ENCODE measurements at regions not wholly inside any gene's neighbourhood (a gene's known extent, or its start where the extent isn't known, plus 50 kb on each side); places are given as distances from the start of the nearest gene placed in this dataset.

- TF ChIP-seq EZH2 (IDR thresholded peaks at IDR 0.05; ENCODE audit: low read length, unreplicated experiment) (no peak), CTCF (conservative IDR thresholded peaks at IDR 0.05; ENCODE audit: low read depth, low read length) (no peak), EZH2phosphoT487 (IDR thresholded peaks at IDR 0.05; ENCODE audit: borderline replicate concordance, low read length) (no peak)
- no peaks in the 10 kb centered on the region for H3K4me1 ChIP-seq (ENCODE audit: insufficient read depth, low read length)
- POLR2A ChIA-PET (ENCODE audit: unreplicated experiment), result interaction anchor here (0.5 to 0.7 kb wide), 2 partner anchors 14 to 1070 kb away, joined by 4 to 5 read pairs; no protein-coding TSS in a partner anchor
- no peaks in the 10 kb centered on the region for H3K36me3 ChIP-seq (ENCODE audit: low read depth, low read length)
- no peak overlapping the region for H3K27ac ChIP-seq (ENCODE audit: low read length)
- ATAC-seq (no peak), DNase-seq (no peak)
- no TSS peak for BruUV-seq (replicated peaks)
- no peaks in the 10 kb centered on the region for H3K9me2 ChIP-seq (replicated peaks; ENCODE audit: low read length)
- H2AFZ ChIP-seq (ENCODE audit: low read length), result no peak overlapping the region
- H3K4me2 ChIP-seq (ENCODE audit: low read length), result no peak overlapping the region
- CTCF ChIA-PET, result interaction anchor here (0.5 to 1.8 kb wide), 21 partner anchors 9 to 1125 kb away, joined by 3 to 16 read pairs (median 4); no protein-coding TSS in a partner anchor
- no peaks in the 10 kb centered on the region for H3K9me3 ChIP-seq (ENCODE audit: low read length)
- no peaks in the 10 kb centered on the region for H3F3A ChIP-seq (ENCODE audit: low read length, unreplicated experiment)
- no peaks in the 10 kb centered on the region for H4K20me1 ChIP-seq (ENCODE audit: low read length)
- H3K79me2 ChIP-seq (ENCODE audit: low read length), result no peaks in the 10 kb centered on the region
- intact Hi-C loops (cut with micrococcal nuclease), result loop anchor here (5.0 kb wide), 1 partner anchor 143 kb away; the partner anchor contains the start of gene DDHD1
- no peak overlapping the region for H3K4me3 ChIP-seq (ENCODE audit: low read length)
- H3K27me3 ChIP-seq (ENCODE audit: low read length), result no peaks in the 10 kb centered on the region
- H3K9ac ChIP-seq (ENCODE audit: low read length), result no peak overlapping the region
These were observed 142.2 kb upstream of the DDHD1 start for GRCh38 chr14:53295372-53295771.

- H4K20me1 ChIP-seq (ENCODE audit: low read length), result no peaks in the 10 kb centered on the region
- ChIA-PET POLR2A (ENCODE audit: unreplicated experiment) (no interaction called here), CTCF (interaction anchor here (0.6 kb wide), 1 partner anchor 68 kb away, joined by 3 read pairs; no protein-coding TSS in a partner anchor)
- no peak overlapping the region for H3K9ac ChIP-seq (ENCODE audit: low read length)
- H3F3A ChIP-seq (ENCODE audit: low read length, unreplicated experiment), result no peaks in the 10 kb centered on the region
- intact Hi-C loops (cut with micrococcal nuclease), result no loop called here
- no peak for TF ChIP-seq EZH2 (IDR thresholded peaks at IDR 0.05; ENCODE audit: low read length, unreplicated experiment)
- TF ChIP-seq CTCF (conservative IDR thresholded peaks at IDR 0.05; ENCODE audit: low read depth, low read length), result no peak
- TF ChIP-seq EZH2phosphoT487 (IDR thresholded peaks at IDR 0.05; ENCODE audit: borderline replicate concordance, low read length), result no peak
- H3K4me2 ChIP-seq (ENCODE audit: low read length), result no peak overlapping the region
- H3K9me2 ChIP-seq (replicated peaks; ENCODE audit: low read length), result no peaks in the 10 kb centered on the region
- no peak for ATAC-seq
- H3K27me3 ChIP-seq (ENCODE audit: low read length), result no peaks in the 10 kb centered on the region
- H2AFZ ChIP-seq (ENCODE audit: low read length), result no peak overlapping the region
- no peak overlapping the region for H3K27ac ChIP-seq (ENCODE audit: low read length)
- no peaks in the 10 kb centered on the region for H3K4me1 ChIP-seq (ENCODE audit: insufficient read depth, low read length)
- no peaks in the 10 kb centered on the region for H3K36me3 ChIP-seq (ENCODE audit: low read depth, low read length)
- no peak overlapping the region for H3K4me3 ChIP-seq (ENCODE audit: low read length)
- DNase-seq, result no peak
- H3K79me2 ChIP-seq (ENCODE audit: low read length), result no peaks in the 10 kb centered on the region
- BruUV-seq (replicated peaks), result no TSS peak
- no peaks in the 10 kb centered on the region for H3K9me3 ChIP-seq (ENCODE audit: low read length)
These were observed 133.2 kb upstream of the DDHD1 start for GRCh38 chr14:53286301-53286700.

- intact Hi-C loops (cut with micrococcal nuclease), result no loop called here
- Histone ChIP-seq H3K9me2 (replicated peaks; ENCODE audit: low read length) (no peaks in the 10 kb centered on the region), H3K9ac (ENCODE audit: low read length) (no peak overlapping the region), H3K4me2 (ENCODE audit: low read length) (no peak overlapping the region), H4K20me1 (ENCODE audit: low read length) (no peaks in the 10 kb centered on the region), H3K27me3 (ENCODE audit: low read length) (no peaks in the 10 kb centered on the region), H3K4me3 (ENCODE audit: low read length) (no peak overlapping the region), H3K4me1 (ENCODE audit: insufficient read depth, low read length) (no peaks in the 10 kb centered on the region), H3K27ac (ENCODE audit: low read length) (no peak overlapping the region), H3F3A (ENCODE audit: low read length, unreplicated experiment) (no peaks in the 10 kb centered on the region), H3K9me3 (ENCODE audit: low read length) (no peaks in the 10 kb centered on the region), H3K36me3 (ENCODE audit: low read depth, low read length) (no peaks in the 10 kb centered on the region), H3K79me2 (ENCODE audit: low read length) (no peaks in the 10 kb centered on the region), H2AFZ (ENCODE audit: low read length) (no peak overlapping the region)
- peak; percentile 44 for DNase-seq
- CTCF ChIA-PET, result interaction anchor here (0.6 kb wide), 1 partner anchor 68 kb away, joined by 3 read pairs; no protein-coding TSS in a partner anchor
- peak; percentile 62 for ATAC-seq
- TF ChIP-seq CTCF (conservative IDR thresholded peaks at IDR 0.05; ENCODE audit: low read depth, low read length) (no peak), EZH2 (IDR thresholded peaks at IDR 0.05; ENCODE audit: low read length, unreplicated experiment) (no peak), EZH2phosphoT487 (IDR thresholded peaks at IDR 0.05; ENCODE audit: borderline replicate concordance, low read length) (no peak)
- no TSS peak for BruUV-seq (replicated peaks)
- POLR2A ChIA-PET (ENCODE audit: unreplicated experiment), result no interaction called here
These were observed 132.7 kb upstream of the DDHD1 start for GRCh38 chr14:53285821-53286220.

All from PC-3 (cell line).